NT2/D1 (cell line): ENCODE measurements at regions not wholly inside any gene's neighbourhood (a gene's known extent, or its start where the extent isn't known, plus 50 kb on each side); places are given as distances from the start of the nearest gene placed in this dataset.

Experiments
- SUZ12 ChIP-seq: IDR thresholded peaks from 2 replicates; pipeline ENCODE4 v1.6.1; 2011; ENCODE audit not compliant: insufficient read length, insufficient read depth; ENCODE audit errors: extremely low read depth
- YY1 ChIP-seq: IDR thresholded peaks from 2 replicates; pipeline ENCODE4 v1.6.1; 2011; ENCODE audit not compliant: insufficient read length, insufficient read depth
- ZNF274 ChIP-seq: IDR thresholded peaks from 2 replicates; pipeline ENCODE4 v1.6.1; 2011; ENCODE audit warnings: mild to moderate bottlenecking, low read depth, low read length

DNA sequence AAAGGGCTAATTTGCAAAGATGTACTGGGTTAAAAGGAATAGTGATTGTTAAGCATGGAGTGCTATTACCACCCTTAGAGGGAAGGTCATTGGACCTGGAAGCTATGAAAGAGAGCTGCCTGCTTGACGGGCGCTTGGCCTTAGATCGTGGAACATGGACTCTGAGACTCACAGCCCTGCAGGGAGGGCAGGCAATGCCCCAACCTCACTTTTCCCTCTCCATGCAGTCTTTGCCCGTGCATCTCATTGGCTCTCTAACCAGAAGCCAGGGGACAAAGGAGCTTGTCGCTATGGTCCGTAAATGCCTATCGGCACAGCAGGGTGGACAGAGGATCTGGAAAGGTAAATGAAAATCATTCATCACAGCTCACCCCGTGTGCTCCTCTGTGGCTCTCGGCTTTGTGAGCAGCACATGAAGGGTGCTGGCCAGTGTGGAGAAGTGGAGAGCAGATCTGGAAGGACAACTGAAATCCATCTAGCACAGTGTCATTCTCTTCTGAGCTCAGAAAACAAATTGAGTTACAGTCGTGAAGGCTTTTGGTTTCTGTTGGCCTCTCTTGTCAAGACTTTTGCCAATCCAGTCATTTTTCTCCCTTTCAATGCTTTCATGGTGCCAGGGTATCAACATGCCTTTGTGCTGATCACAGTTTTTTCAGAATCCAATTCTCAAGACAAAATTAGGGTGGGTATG lies 186.2 kb downstream of the SNX18 start:
- TF ChIP-seq YY1 (no peak), SUZ12 (no peak), ZNF274 (no peak)
